Fibroblast of lung (primary cell): ENCODE measurements at regions not wholly inside any gene's neighbourhood (a gene's known extent, or its start where the extent isn't known, plus 50 kb on each side); places are given as distances from the start of the nearest gene placed in this dataset.

Experiments used
- DNase-seq, 2 donors: peaks; one replicate each; pipeline versions ENCODE4 v3.0.0 to v3.0.0-alpha.2; 2010; ENCODE audit warnings: low read depth in 2 of 2
- H2AFZ ChIP-seq: 2 replicates; pipeline ENCODE4 v1.5.1; 2012; ENCODE audit warnings: low read length, control low read depth, inconsistent platforms
- H3K27ac ChIP-seq: 2 replicates; pipeline ENCODE4 v1.5.1; 2011; ENCODE audit warnings: low read length, control low read depth; ENCODE audit not compliant: insufficient read depth
- H3K27me3 ChIP-seq: 2 replicates; pipeline ENCODE4 v1.5.1; 2011; ENCODE audit warnings: mild to moderate bottlenecking, low read length; ENCODE audit not compliant: control insufficient read depth, insufficient read depth
- H3K36me3 ChIP-seq: 2 replicates; pipeline ENCODE4 v1.5.1; 2011; ENCODE audit warnings: low read length; ENCODE audit not compliant: control insufficient read depth, insufficient read depth
- H3K4me1 ChIP-seq: 2 replicates; pipeline ENCODE4 v1.5.1; 2011; ENCODE audit warnings: low read length; ENCODE audit not compliant: control insufficient read depth, insufficient read depth; ENCODE audit errors: extremely low read depth
- H3K4me2 ChIP-seq: 2 replicates; pipeline ENCODE4 v1.5.1; 2011; ENCODE audit warnings: low read length, control low read depth; ENCODE audit not compliant: insufficient read depth; ENCODE audit errors: extremely low read depth
- H3K4me3 ChIP-seq, 4 experiments: fragments of 200-600 bp in 1 of 4; sonication (generic) in 1 of 4; replicated peaks in 1 of 4; 2 replicates each; pipeline ENCODE4 v1.5.1; 2011 to 2016; ENCODE audit warnings: low read length in 4 of 4, low read depth in 3 of 4, mild to moderate bottlenecking in 3 of 4, control low read depth in 2 of 4, inconsistent platforms in 1 of 4, mixed read lengths in 1 of 4; ENCODE audit not compliant: insufficient read depth in 1 of 4; ENCODE audit errors: control extremely low read depth in 1 of 4
- H3K79me2 ChIP-seq: 2 replicates; pipeline ENCODE4 v1.5.1; 2012; ENCODE audit warnings: mild to moderate bottlenecking, low read length, inconsistent platforms; ENCODE audit not compliant: control insufficient read depth, insufficient read depth
- H3K9ac ChIP-seq: 2 replicates; pipeline ENCODE4 v1.5.1; 2011; ENCODE audit warnings: mild to moderate bottlenecking, low read length, control low read depth; ENCODE audit not compliant: insufficient read depth
- H3K9me3 ChIP-seq: 2 replicates; pipeline ENCODE4 v1.5.1; 2012; ENCODE audit warnings: low read depth, low read length; ENCODE audit not compliant: control insufficient read depth, insufficient read depth
- H4K20me1 ChIP-seq: 2 replicates; pipeline ENCODE4 v1.5.1; 2011; ENCODE audit warnings: low read length; ENCODE audit not compliant: control insufficient read depth, insufficient read depth; ENCODE audit errors: extremely low read depth
- CTCF ChIP-seq, 2 donors: IDR thresholded peaks in 1 of 2; conservative IDR thresholded peaks in 1 of 2; 1 replicate in 1 of 2; 2 replicates in 1 of 2; pipeline ENCODE4 v1.5.1; 2011 to 2012; ENCODE audit warnings: low read length in 2 of 2, control low read depth in 1 of 2, inconsistent platforms in 1 of 2, low read depth in 1 of 2, mild to moderate bottlenecking in 1 of 2
- EZH2 ChIP-seq: IDR thresholded peaks from 2 replicates; pipeline ENCODE4 v1.5.1; 2012; ENCODE audit warnings: low read length, control low read depth, mild to moderate bottlenecking; ENCODE audit errors: missing control alignments

DNA sequence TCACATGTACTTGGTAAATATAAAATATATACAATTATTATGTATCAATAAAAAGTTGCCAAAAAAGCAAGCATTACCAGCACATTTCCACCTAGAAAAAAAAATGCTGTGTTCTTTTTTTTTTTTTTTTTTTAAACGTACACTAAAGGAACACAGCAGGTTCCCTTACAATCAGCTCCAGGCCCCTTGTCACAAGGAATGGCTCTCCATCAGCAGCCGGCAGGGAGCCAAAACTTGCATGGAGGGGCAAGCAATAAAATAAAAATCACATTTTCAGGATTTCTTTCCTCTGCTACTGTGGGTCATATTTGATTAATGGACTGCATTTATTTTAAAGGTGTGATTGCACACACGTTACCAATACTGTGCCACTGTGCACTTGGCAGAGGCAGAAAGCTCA lies 460.3 kb downstream of the GPAT3 start:
- Histone ChIP-seq H3K4me2 (no peak overlapping the region), H3K27ac (no peak overlapping the region), H3K9me3 (no peaks in the 10 kb centered on the region), H3K79me2 (no peaks in the 10 kb centered on the region), H3K9ac (no peak overlapping the region), H3K4me1 (no peaks in the 10 kb centered on the region), H3K27me3 (no peaks in the 10 kb centered on the region), H3K4me3 (no peak overlapping the region), H4K20me1 (no peaks in the 10 kb centered on the region), H2AFZ (no peak overlapping the region), H3K36me3 (no peaks in the 10 kb centered on the region)
- DNase-seq = no peak
- TF ChIP-seq CTCF (conservative IDR thresholded peaks at IDR 0.05 in 1 of 2, IDR thresholded peaks at IDR 0.05 in 1 of 2; ENCODE audit: low read depth in 1 of 2, low read length in 2 of 2) = no peak
- no peak for TF ChIP-seq EZH2

- DNase-seq = no peak
Observed at GRCh38 chr4:83993774-83994173, 457.9 kb downstream of the GPAT3 start.

GRCh38 chr4:83989835-83990234 lies 453.9 kb downstream of the GPAT3 start:
- no peak overlapping the region for H3K9ac ChIP-seq
- no peaks in the 10 kb centered on the region for H4K20me1 ChIP-seq
- no peak overlapping the region for H3K27ac ChIP-seq
- H3K27me3 ChIP-seq = no peaks in the 10 kb centered on the region
- H2AFZ ChIP-seq = no peak overlapping the region
- no peaks in the 10 kb centered on the region for H3K9me3 ChIP-seq
- DNase-seq = no peak
- no peaks in the 10 kb centered on the region for H3K4me1 ChIP-seq
- no peaks in the 10 kb centered on the region for H3K36me3 ChIP-seq
- TF ChIP-seq EZH2 = no peak
- TF ChIP-seq CTCF (conservative IDR thresholded peaks at IDR 0.05 in 1 of 2, IDR thresholded peaks at IDR 0.05 in 1 of 2; ENCODE audit: low read depth in 1 of 2, low read length in 2 of 2) = no peak
- no peaks in the 10 kb centered on the region for H3K79me2 ChIP-seq
- no peak overlapping the region for H3K4me3 ChIP-seq
- no peak overlapping the region for H3K4me2 ChIP-seq

More at GRCh38 chr4:83993774-83994173, 457.9 kb downstream of the GPAT3 start:
- H3K4me3 ChIP-seq = no peak overlapping the region
- no peak overlapping the region for H2AFZ ChIP-seq
- no peaks in the 10 kb centered on the region for H3K27me3 ChIP-seq
- no peak overlapping the region for H3K4me2 ChIP-seq
- TF ChIP-seq EZH2 (no peak), CTCF (conservative IDR thresholded peaks at IDR 0.05 in 1 of 2, IDR thresholded peaks at IDR 0.05 in 1 of 2; ENCODE audit: low read depth in 1 of 2, low read length in 2 of 2) (peak in 1 of 2 donors; percentile 27)
- no peaks in the 10 kb centered on the region for H3K9me3 ChIP-seq
- H3K27ac ChIP-seq = no peak overlapping the region
- no peaks in the 10 kb centered on the region for H3K79me2 ChIP-seq
- H4K20me1 ChIP-seq = no peaks in the 10 kb centered on the region
- H3K4me1 ChIP-seq = no peaks in the 10 kb centered on the region
- H3K36me3 ChIP-seq = no peaks in the 10 kb centered on the region
- no peak overlapping the region for H3K9ac ChIP-seq
